A549 (cell line): ENCODE measurements at regions not wholly inside any gene's neighbourhood (a gene's known extent, or its start where the extent isn't known, plus 50 kb on each side); places are given as distances from the start of the nearest gene placed in this dataset.

ENCODE experiments used
- ATAC-seq, 2 experiments: fragments of 200-7000 bp in 1 of 2; fragments of >200 bp in 1 of 2; cut with Nextera tagmentation in 1 of 2; cut with Tn5 transposase in 1 of 2; 3 replicates each; pipeline versions ENCODE4 v1.8.0 to v1.9.1; 2018 to 2020; ENCODE audit warnings: mild to moderate bottlenecking in 1 of 2, moderate library complexity in 1 of 2
- CTCF ChIA-PET: fragments of 300-600 bp; sonication (Branson Sonifier 250); formaldehyde crosslinking; extraction: SDS; loops from one replicate; lab custom pipeline; 2021; ENCODE audit warnings: antibody characterized with exemption, inconsistent platforms; lab: Yijun Ruan, JAX
- POLR2A ChIA-PET: fragments of 350-600 bp; formaldehyde crosslinking; extraction: SDS; loops from one replicate; lab custom pipeline; 2021; ENCODE audit warnings: antibody characterized with exemption, inconsistent platforms; lab: Yijun Ruan, JAX
- DNase-seq, 2 experiments: peaks; one replicate each; pipeline versions ENCODE4 v3.0.0 to v3.0.0-alpha.2; 2011 to 2016; ENCODE audit warnings: low read depth in 1 of 2, low spot score in 1 of 2
- FAIRE-seq: peaks from 2 replicates; lab custom pipeline; 2011; peaks lifted over from hg19 to GRCh38; lab: Jason Lieb, UNC
- H3K27ac ChIP-seq, 2 experiments: fragments of >200 bp; sonication (Bioruptor Twin); formaldehyde crosslinking; 3 replicates each; pipeline ENCODE4 v1.5.1; 2016 to 2017
- H3K4me1 ChIP-seq: fragments of >200 bp; sonication (Bioruptor Twin); formaldehyde crosslinking; 3 replicates; pipeline ENCODE4 v1.6.1; 2016
- H3K4me2 ChIP-seq: fragments of >200 bp; sonication (Bioruptor Twin); formaldehyde crosslinking; 3 replicates; pipeline ENCODE4 v1.6.1; 2016
- H3K4me3 ChIP-seq: fragments of >200 bp; sonication (Bioruptor Twin); formaldehyde crosslinking; 3 replicates; pipeline ENCODE4 v1.5.1; 2016
- H3K9me3 ChIP-seq: fragments of >200 bp; sonication (Bioruptor Twin); formaldehyde crosslinking; 3 replicates; pipeline ENCODE4 v1.6.1; 2016
- BCL3 ChIP-seq: fragments of >200 bp; sonication (Bioruptor Twin); formaldehyde crosslinking; IDR thresholded peaks from 3 replicates; pipeline ENCODE4 v1.6.1; 2016
- BHLHE40 ChIP-seq: IDR thresholded peaks from 2 replicates; pipeline ENCODE4 v1.6.1; 2012; ENCODE audit warnings: low read depth, low read length, inconsistent platforms
- CBX2 ChIP-seq: fragments of 200-600 bp; sonication (generic); IDR thresholded peaks from 2 replicates; pipeline ENCODE4 v1.6.1; 2016; ENCODE audit warnings: low read depth, mild to moderate bottlenecking, borderline replicate concordance
- CBX8 ChIP-seq: fragments of 200-600 bp; sonication (generic); IDR thresholded peaks from 2 replicates; pipeline ENCODE4 v1.6.1; 2016
- CEBPB ChIP-seq, 2 experiments: fragments of >200 bp in 1 of 2; sonication (Bioruptor Twin) in 1 of 2; formaldehyde crosslinking in 1 of 2; IDR thresholded peaks; 2 replicates each; pipeline ENCODE4 v1.6.1; 2012 to 2016
- EHF ChIP-seq: fragments of 250-450 bp; sonication (Bioruptor Pico); IDR thresholded peaks from 2 replicates; pipeline ENCODE4 v1.5.0; 2020; ENCODE audit warnings: mild to moderate bottlenecking
- ELK1 ChIP-seq: fragments of 150-350 bp; IDR thresholded peaks from 2 replicates; pipeline ENCODE4 v1.6.1; 2014; ENCODE audit warnings: low read depth, mild to moderate bottlenecking, low read length
- FOSB ChIP-seq: fragments of 250-450 bp; sonication (Bioruptor Pico); IDR thresholded peaks from 2 replicates; pipeline ENCODE4 v1.5.0; 2020; ENCODE audit warnings: mild to moderate bottlenecking, moderate library complexity
- FOSL2 ChIP-seq, 2 experiments: fragments of 450-650 bp in 1 of 2; fragments of >200 bp in 1 of 2; sonication (Bioruptor Twin) in 1 of 2; formaldehyde crosslinking; IDR thresholded peaks; 2 replicates each; pipeline versions ENCODE4 v1.5.0 to v1.6.1; 2016 to 2020; ENCODE audit warnings: mild to moderate bottlenecking in 1 of 2, moderate library complexity in 1 of 2
- FOXS1 ChIP-seq: fragments of 250-450 bp; sonication (Bioruptor Pico); IDR thresholded peaks from 2 replicates; pipeline ENCODE4 v1.5.0; 2020; ENCODE audit warnings: mild to moderate bottlenecking, moderate library complexity
- GATA3 ChIP-seq: IDR thresholded peaks from 2 replicates; pipeline ENCODE4 v1.6.1; 2012; ENCODE audit warnings: borderline replicate concordance
- HMGXB4 ChIP-seq: fragments of 250-450 bp; sonication (Bioruptor Pico); IDR thresholded peaks from 2 replicates; pipeline ENCODE4 v1.5.0; 2021; ENCODE audit warnings: mild to moderate bottlenecking, moderate library complexity, borderline replicate concordance
- HOXA7 ChIP-seq: fragments of 250-450 bp; sonication (Bioruptor Pico); IDR thresholded peaks from 2 replicates; pipeline ENCODE4 v1.5.0; 2020; ENCODE audit warnings: mild to moderate bottlenecking, moderate library complexity
- JUNB ChIP-seq: fragments of >200 bp; sonication (Bioruptor Twin); formaldehyde crosslinking; IDR thresholded peaks from 2 replicates; pipeline ENCODE4 v1.6.1; 2016
- KDM5A ChIP-seq: fragments of 200-600 bp; sonication (generic); IDR thresholded peaks from 2 replicates; pipeline ENCODE4 v1.6.1; 2016; ENCODE audit warnings: antibody characterized with exemption, mild to moderate bottlenecking
- MAX ChIP-seq: IDR thresholded peaks from 2 replicates; pipeline ENCODE4 v1.6.1; 2012
- NPAS2 ChIP-seq: fragments of 250-450 bp; sonication (Bioruptor Pico); IDR thresholded peaks from 2 replicates; pipeline ENCODE4 v1.8.0; 2022; ENCODE audit warnings: mild to moderate bottlenecking, moderate library complexity, borderline replicate concordance
- PHF8 ChIP-seq: fragments of 200-600 bp; sonication (generic); IDR thresholded peaks from 2 replicates; pipeline ENCODE4 v1.6.1; 2016; ENCODE audit warnings: low read depth, mild to moderate bottlenecking, antibody characterized with exemption, moderate library complexity, borderline replicate concordance
- POLR2A ChIP-seq: IDR thresholded peaks from 2 replicates; pipeline ENCODE4 v1.6.1; 2012; ENCODE audit warnings: mild to moderate bottlenecking, low read length
- RARB ChIP-seq: fragments of 250-450 bp; sonication (Bioruptor Pico); IDR thresholded peaks from 2 replicates; pipeline ENCODE4 v1.8.0; 2021; ENCODE audit warnings: mild to moderate bottlenecking, moderate library complexity
- RFX5 ChIP-seq: fragments of 450-650 bp; IDR thresholded peaks from 2 replicates; pipeline ENCODE4 v1.7.1; 2014; ENCODE audit warnings: antibody characterized with exemption, mild to moderate bottlenecking, moderate library complexity
- RNF2 ChIP-seq: fragments of 200-600 bp; sonication (generic); IDR thresholded peaks from 2 replicates; pipeline ENCODE4 v1.6.1; 2016; ENCODE audit warnings: low read depth, mild to moderate bottlenecking, antibody characterized with exemption, moderate library complexity, borderline replicate concordance
- TP53 ChIP-seq: fragments of 250-450 bp; sonication (Bioruptor Pico); IDR thresholded peaks from 2 replicates; pipeline ENCODE4 v1.5.0; 2021; ENCODE audit warnings: mild to moderate bottlenecking, moderate library complexity
- USF2 ChIP-seq: fragments of 450-650 bp; IDR thresholded peaks from 2 replicates; pipeline ENCODE4 v1.6.1; 2014; ENCODE audit warnings: antibody characterized with exemption
- ZC3H11A ChIP-seq: fragments of 450-650 bp; IDR thresholded peaks from 2 replicates; pipeline ENCODE4 v1.6.1; 2014; ENCODE audit warnings: antibody characterized with exemption, mild to moderate bottlenecking
- ZFP36 ChIP-seq: fragments of 450-650 bp; IDR thresholded peaks from 2 replicates; pipeline ENCODE4 v1.6.1; 2014; ENCODE audit warnings: borderline replicate concordance; ENCODE audit not compliant: partially characterized antibody
- WGBS: methylation state at CpG from one replicate; pipeline ENCODE4 v1.1.6; 2017; ENCODE audit errors: missing lambda C conversion rate; 5-methylcytosine and 5-hydroxymethylcytosine counted together

GRCh38 chr3:145639875-145640274, 521.1 kb downstream of the PLOD2 start:
- no peak overlapping the region for H3K4me3 ChIP-seq
- TF ChIP-seq RARB (CRISPR knock-in tag) (no peak), RNF2 (no peak), KDM5A (no peak), CBX8 (no peak), ELK1 (no peak), TP53 (CRISPR knock-in tag) (no peak), FOSL2 (IDR thresholded peaks at IDR 0.05) (no peak), FOSL2 (CRISPR knock-in tag; IDR thresholded peaks at IDR 0.05) (no peak), RFX5 (no peak), PHF8 (no peak), GATA3 (no peak), FOXS1 (no peak), MAX (no peak), USF2 (no peak), HOXA7 (CRISPR knock-in tag) (no peak), HMGXB4 (CRISPR knock-in tag) (no peak), ZC3H11A (no peak), NPAS2 (CRISPR knock-in tag) (no peak), JUNB (no peak)
- FAIRE-seq (no peak), ATAC-seq (no peak), DNase-seq (no peak)
- POLR2A ChIA-PET, result no interaction called here
- CTCF ChIA-PET, result interaction anchor here (0.7 kb wide), 1 partner anchor 8 kb away, joined by 3 read pairs; no protein-coding TSS in a partner anchor
- no peak overlapping the region for H3K4me2 ChIP-seq
- H3K9me3 ChIP-seq, result no peaks in the 10 kb centered on the region
- H3K4me1 ChIP-seq, result no peaks in the 10 kb centered on the region
- 48% methylated on average over 3 of the region's 3 CpGs for WGBS
- no peak overlapping the region for H3K27ac ChIP-seq

- POLR2A ChIA-PET, result no interaction called here
- Histone ChIP-seq H3K4me2 (no peak overlapping the region), H3K9me3 (no peaks in the 10 kb centered on the region), H3K4me3 (no peak overlapping the region), H3K4me1 (no peaks in the 10 kb centered on the region), H3K27ac (no peak overlapping the region)
- FAIRE-seq (no peak), DNase-seq (no peak), ATAC-seq (no peak)
- CTCF ChIA-PET, result interaction anchor here (1.0 kb wide), 1 partner anchor 8 kb away, joined by 3 read pairs; no protein-coding TSS in a partner anchor
- TF ChIP-seq EHF (CRISPR knock-in tag) (no peak), POLR2A (no peak), FOSB (no peak), PHF8 (no peak), BHLHE40 (no peak), CBX2 (no peak), BCL3 (no peak), GATA3 (no peak), CEBPB (IDR thresholded peaks at IDR 0.05) (no peak), HMGXB4 (CRISPR knock-in tag) (no peak), ZFP36 (no peak)
Observed at GRCh38 chr3:145648396-145648795, 512.6 kb downstream of the PLOD2 start.
